HG03139 (cell line): ENCODE measurements at regions not wholly inside any gene's neighbourhood (a gene's known extent, or its start where the extent isn't known, plus 50 kb on each side); places are given as distances from the start of the nearest gene placed in this dataset.

Experiments
- ATAC-seq: cut with Tn5 transposase; IDR thresholded peaks from one replicate; pipeline ENCODE4 v1.9.1; 2021; ENCODE audit not compliant: unreplicated experiment

DNA sequence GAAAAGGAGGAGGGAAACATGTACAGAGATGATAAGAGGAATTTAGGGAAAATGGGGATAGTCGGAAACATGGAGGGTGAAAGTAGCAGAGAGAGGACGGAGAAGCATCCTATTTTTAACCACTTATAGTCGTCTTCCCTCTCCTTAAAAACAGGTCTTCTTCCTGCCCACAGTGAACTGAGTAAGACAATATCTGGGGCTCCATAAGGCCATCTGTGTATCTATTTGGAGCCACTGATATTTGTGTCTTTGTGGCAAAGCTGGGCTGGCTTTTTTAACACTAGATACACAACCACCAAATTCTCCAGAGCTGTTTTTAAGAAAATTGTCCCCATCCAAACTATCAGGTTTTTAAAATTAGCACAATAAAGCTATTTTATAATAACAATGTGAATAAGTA is 109.5 kb upstream of the RAP1B start:
- no peak for ATAC-seq

DNA sequence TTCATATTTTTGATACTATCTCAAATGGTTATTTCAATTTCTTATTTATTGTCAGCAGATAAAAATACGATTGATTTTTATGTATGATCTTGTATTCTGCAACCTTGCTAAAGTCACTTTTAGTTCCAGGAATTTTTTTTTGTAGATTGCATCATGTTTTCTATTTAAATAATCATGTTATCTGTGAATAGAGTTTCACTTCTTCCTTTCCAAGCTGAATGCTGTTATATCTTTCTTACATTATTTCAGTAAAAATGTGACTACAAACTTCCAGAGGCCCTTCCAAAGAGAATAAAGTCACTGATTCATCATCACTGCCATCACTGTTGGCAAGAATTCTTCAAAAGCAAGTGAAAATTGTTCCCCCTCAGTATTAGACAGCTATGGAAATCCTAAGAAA is 104.7 kb upstream of the RAP1B start:
- no peak for ATAC-seq

DNA sequence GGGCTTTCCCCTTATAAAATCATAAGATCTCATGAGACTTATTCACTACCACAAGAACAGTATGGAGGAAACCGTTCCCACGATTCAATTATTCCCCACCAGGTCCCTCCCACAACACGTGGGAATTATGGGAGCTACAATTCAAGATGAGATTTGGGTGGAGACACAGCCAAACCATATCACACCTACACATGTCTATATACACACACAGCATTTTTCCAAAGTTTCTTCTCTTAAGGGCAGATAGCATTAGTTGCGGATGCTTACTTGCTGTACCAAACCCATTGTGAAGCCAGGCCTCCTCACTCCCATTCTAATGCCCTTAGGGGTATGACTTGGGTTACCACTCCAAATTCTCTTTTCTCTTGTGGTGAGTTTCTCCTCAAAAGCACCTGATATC is 104.1 kb upstream of the RAP1B start:
- no peak for ATAC-seq

DNA sequence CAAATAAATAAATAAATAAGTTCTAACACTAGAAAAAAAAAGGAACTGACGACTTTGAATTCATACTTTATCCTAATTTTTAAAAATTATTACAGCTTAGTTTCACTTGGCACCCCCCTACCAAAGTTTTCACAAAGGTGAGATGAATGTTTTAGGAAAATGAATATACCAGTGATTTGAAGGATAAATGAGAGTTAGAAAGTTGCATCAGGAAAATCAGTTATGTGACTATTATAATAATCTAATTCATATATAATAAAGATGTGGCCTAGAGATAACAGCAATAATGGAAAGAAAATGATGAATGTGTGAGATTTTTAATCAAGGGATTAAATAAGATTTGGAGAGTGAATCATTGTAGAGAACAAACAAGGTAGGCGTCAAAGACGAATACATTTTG is 103.0 kb upstream of the RAP1B start:
- no peak for ATAC-seq

DNA sequence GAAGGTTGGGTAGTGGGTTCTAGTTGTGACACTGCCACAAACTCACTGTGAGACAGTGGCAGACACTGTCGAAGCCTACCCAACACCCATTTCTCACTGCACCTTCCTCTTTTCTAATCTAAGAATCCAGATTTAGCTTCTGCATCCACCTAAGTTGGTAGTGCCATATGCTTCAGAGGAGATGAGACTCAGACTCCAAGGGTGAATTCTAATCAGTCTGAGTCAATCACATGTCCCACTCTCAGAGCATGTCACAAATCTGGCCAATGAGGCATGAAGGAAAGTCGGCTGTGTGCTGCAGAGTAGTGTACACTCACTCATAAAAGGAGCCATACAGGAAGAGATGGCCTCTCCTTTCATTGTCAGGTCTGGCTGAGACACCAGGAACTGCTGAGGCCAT is 102.1 kb upstream of the RAP1B start:
- ATAC-seq = no peak

DNA sequence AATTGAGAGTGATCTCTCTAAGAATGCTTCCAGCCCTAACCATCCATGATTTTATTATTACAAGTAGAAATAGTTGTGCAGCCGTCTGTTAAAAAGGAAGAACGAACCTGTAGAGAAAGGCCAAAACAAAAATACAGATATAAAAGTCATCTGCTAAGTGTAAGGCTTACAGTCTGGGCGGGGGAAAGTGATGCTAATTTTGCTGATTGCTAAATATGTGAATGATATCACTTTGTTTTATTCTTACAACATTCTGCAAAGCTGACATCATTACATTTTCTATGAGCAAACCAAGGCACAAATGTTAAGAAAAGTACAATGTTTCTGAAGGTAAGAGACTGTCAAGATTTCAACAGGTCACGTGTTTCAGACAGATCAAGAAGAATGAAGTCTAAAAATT is 101.5 kb upstream of the RAP1B start:
- no peak for ATAC-seq

DNA sequence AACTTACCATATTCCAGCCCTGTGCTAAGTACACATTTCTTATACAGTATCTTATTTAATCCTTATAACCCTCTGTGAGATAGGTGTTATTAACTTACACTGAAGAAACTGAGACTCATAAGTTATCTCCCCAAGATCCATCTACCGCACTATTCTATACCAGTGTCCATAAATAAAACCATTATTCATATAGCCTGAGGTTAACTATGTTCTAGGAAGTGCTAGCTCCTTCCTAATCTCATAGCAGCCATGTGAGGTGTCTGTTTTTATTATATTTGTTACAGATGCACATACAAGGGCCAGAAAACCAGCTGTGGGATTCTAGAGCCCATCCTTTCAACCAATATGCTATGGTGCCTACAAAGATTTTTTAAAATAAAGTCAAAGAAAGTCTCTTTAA is 100.3 kb upstream of the RAP1B start:
- ATAC-seq = no peak

DNA sequence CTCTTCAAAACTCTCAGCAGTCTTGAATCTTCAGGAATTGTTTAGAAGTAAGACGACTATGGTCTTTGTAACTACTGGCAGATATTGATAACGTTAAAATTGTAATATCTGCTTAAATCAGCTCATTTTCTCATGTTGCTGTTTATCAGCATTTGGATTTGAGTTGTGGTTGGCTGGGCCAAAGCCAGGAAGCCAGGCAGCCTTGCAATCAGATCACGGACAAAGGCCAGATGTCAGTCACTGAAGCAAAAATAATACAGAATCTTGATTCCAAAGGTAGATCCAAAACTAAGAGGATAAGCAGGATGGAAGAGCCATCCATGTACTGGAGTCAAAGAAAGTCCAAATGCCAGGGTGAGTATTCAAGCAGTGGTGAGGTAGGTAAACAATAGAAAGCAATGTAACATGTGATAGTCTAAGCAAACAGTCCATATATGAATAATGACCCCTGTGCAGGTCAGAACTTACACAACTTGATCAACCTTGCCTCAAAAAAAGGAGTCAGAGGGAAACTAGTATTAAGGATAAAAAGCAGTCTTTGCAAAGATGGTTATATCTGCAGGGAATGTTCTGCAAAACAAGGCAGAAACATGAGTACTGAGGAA is 95.8 kb upstream of the RAP1B start:
- ATAC-seq = no peak

DNA sequence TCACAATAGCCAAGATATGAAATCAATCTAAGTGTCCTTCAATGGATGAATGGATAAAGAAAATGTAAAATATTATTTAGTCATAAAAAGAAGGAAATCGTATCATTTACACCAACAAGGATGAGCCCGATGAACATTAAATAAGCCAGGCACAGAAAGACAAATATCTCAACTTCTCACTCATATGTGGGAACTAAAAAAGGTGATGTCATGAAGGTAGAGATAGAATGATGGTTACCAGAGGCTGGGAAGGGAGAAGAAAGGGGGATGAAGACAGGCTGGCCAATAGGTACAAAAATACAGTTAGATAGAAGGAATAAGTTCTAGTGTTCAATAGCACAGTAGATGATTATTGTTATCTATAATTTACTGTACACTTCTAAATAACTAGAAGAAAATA is 94.9 kb upstream of the RAP1B start:
- ATAC-seq = no peak

DNA sequence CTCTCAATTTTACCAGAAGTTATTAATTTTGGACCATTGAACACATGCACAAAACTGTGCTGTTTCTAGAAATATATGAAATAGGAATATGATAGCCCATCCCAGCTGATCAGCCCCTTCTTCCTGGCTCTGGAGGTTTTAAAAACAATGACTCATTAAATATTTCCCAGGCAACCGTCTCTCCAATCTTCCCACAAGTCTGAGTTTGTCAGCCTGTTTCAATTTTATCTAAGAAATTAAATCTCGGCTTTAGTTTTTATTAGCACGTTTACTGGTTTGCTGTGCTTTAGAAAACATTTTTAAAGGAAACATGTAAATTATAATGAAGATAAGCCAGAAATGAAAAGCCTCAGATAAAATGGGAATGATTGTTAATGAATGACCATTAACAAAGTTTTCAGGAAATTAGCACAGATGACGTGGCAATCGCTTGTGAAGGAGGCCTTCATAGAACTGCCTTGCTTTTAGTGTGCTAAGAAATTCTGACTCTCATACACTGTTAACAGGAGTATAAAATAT is 89.3 kb upstream of the RAP1B start:
- no peak for ATAC-seq

DNA sequence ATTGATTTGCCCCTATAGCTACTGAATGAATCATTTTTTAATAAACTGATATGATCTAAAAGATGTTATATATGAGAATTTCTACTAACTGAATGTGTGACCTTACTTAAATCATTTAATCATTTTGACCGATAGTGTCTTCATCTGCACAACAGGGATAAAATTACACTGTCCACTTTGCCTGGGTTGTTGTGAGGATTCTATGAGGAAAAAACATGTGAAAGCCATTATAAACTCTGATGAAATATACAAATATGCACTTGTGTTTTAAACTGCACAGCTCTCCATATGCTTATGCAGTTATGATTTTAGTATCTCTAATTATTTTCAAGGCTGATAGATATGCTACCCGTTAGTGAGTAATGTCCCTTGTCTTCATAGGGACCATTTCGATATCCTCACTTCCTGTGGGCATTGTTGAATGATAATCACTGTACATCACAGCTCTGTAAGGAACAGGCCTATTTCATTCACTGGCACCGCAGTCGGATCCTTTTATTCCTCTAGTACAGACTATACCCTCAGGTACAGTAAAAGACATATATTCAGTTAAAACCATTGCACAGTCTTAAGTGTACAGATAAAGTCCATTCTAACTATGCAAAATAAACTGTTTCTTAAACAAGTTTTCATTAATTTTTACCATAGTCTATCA is 88.7 kb upstream of the RAP1B start:
- no peak for ATAC-seq

DNA sequence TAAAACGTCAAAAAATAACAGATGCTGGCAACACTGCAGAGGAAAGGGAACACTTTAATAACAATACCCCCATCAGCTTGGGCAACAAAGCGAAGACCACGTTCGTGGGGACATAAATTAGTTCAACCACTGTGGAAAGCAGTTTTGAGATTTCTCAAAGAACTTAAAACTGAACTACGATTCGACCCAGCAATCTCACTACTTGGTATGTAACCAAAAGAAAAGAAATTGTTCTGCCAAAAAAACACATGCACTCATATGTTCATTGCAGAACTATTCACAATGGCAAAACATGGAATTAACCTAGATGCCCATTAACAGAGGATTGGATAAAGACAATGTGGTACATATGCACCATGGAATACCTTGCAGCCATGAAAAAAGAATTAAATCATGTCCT is 81.2 kb upstream of the RAP1B start:
- no peak for ATAC-seq

DNA sequence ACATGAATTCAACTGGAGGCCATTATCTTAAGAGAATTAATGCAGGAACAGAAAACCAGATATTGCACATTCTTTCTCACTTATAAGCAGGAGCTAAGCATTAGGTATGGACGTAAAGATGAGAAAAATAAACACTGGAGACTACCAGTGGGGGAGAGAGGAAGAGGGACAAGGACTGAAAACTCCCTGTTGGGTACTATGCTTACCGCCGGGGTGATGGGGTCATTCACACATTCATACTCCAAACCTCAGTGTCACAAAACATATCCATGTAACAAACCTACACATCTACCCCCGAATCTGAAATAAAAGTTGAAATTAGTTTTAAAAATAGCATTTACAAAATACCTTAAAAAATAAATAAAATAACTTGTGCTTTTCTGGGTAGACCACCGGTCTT is 80.8 kb upstream of the RAP1B start:
- ATAC-seq = no peak

DNA sequence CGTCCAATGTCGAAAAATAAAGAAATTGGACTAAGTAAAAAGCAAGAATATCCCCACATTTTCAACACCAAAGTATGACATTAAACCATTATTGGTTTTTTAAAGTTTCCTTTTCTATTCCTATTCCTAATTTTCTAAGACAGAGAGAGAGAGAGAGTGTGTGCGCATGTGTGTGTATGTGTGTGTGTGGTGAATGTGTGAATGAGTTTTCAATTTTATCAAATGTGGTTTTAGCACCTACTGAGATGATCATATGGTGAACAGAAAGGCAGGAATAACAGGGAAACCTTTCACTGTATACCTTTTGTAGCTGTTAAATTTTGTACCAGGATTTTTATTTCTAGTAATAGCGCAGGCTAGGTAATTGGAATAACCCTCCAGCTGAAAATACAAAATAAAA is 80.4 kb upstream of the RAP1B start:
- no peak for ATAC-seq

DNA sequence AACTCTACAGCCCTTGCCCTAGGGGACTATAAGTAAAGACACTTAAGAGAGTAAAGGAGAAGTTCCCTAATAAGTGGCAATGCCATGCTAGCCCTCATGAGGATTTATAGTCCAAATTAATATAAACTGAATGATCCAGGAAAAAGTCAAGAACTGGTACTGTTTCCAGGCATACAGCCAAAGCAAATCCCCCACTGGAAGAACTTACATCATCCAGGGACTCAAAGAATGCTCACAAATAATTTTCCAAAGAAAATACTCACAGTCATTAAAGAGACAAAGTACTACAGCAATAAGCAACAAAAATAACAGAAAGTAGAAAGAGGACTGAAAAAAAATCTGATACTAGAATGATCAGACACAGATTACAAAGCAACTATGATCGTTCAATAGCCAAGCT is 79.7 kb upstream of the RAP1B start:
- no peak for ATAC-seq

DNA sequence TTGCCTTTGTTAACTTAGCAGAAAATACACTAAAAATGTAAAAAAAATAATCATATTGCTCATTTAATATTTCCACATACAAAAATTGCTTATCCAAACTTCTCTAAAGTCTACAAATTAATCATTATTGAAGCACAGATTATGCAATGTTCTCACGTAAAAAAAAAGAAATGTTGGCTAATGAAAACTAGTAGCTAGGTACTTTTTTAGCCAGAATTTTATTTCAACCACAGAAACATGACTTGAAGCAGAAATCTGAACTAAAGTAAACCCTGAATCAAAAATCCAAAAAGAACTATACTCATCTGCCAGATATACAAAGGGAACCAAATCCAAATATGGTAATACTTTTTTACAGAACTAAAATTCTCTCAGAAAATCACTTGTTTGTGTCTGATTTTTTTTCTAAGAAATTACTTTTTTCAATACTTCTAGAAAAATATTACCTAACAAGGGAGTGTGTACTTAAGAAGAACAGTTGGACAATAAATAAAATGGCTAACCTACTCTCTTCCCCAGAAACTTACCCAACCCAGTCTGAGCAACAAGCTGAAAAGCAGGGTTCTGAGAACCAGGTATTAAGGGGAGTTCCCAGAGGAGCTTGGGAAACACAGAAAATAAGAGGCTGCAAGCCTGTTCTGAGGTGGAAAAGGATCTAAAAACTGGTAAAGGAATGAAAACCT is 78.4 kb upstream of the RAP1B start:
- ATAC-seq = no peak

DNA sequence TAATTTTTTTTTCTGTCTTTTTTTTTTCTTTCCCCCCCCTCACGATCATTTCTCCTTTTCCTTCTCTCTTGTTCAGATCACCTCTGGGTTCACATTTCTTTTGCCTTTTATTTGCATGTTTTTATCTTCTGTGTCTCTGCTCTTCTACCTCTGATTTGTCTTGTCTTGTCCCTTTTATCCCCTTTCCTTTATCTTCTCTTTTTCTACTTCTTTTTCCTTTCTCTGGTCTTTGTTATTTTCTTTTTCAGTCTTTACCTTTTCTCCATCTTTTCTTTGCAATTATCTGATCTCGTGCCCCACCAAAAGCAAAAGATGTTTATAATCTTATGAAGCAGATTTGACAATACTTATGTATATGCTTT is 77.8 kb upstream of the RAP1B start:
- ATAC-seq = no peak

DNA sequence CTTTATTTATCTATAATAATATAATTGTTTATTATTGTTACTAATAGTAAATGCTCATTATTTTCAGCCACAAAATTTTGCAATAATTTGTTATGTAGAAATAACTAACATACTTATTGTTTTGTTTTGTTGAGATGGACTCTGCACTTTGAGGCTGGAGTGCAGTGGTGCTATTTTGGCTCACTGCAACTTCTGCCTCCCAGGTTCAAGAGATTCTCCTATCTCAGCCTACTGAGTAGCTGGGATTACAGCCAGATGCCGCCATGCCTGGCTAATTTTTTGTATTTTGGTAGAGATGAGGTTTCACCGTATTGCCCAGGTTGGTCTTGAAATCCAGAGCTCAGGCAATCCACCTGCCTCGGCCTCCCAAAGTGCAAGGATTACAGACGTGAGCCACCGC is 76.6 kb upstream of the RAP1B start:
- no peak for ATAC-seq

DNA sequence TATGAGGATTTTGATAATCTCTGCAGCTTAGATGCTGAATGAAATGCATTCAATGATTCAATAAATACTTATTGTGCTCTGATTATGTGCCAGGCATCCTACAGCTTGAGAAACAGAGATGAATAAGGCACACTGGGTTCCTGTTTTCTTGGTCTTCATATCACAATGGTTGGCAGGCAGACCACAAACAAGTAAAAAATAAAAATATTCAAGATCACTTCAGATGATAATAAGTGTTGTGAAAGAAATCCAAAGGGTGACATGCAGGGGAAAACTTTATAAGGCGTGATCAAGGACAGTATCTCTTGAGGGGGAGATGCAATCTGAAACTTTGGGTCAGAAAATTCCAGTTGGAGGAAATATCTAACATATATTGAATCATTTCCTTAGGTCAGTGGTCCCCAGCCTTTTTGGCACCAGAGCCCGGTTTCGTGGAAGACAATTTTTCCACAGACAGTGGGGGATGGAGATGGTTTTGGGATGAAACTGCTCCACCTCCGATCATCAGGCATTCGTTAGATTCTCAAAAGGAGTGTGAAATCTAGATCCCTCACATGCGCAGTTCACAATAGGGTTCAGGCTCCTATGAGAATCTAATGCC is 73.7 kb upstream of the RAP1B start:
- ATAC-seq = no peak

DNA sequence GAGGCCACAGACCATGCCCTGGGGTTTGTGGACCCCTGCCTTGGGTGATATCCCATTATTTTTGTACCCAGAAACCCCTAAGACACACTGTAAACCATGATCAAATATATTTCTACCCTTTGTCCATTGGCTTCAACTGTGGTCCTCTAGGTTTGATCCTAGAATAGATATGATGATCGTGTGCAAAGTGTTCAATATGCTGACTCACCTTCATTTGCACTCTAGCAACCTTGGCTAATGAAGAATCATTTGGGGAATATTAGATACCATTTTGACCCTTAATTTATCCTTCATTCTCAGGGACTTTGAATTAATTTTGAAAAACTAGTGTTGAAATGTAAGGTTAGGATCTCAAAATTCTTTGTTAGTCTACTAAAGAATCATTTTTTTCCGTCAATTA is 73.1 kb upstream of the RAP1B start:
- ATAC-seq = no peak

DNA sequence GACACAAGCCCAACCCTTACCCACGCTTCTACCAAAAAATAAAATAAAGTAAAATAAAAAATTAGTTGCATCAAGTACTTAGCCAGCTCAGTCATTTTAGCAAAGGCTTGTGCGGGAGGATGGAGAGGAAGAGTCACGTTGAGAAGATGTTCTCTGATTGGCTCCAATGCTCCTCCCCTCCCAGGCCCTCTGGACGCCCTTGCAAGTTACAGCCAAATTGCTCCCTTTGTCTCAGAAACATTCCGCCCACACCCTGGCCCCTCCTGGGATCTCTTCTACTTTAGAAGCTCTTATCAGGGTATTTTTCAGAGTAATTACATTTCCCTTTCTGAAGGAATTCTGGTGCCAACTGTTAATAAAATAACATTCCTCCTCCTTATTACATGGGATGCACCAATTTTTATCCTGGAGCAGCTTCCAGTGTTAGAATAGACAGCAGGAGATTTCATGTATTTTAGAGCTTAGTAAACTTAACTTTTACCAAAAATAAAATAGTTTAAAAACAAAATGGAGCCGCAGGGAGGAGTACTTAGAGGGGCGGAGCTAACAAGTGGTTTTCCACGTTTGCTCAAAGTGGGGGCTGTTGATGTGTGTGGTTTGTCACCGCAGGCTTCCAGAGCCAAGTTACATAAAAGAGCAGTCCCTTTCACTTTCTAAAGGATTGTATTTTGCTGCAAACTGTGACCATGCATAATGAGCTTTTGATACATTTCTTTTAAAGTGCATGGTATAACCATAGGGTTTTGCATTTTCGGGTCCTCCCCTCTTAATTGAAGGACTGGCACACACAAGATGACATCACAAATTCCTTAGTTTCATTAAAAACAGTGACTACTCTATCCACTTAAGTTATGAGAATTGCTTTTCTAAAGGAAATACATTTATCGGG is 71.7 kb upstream of the RAP1B start:
- ATAC-seq = no peak
